ENCODE measurements at regions not wholly inside any gene's neighbourhood (a gene's known extent, or its start where the extent isn't known, plus 50 kb on each side); places are given as distances from the start of the nearest gene placed in this dataset.

GRCh38 chr6:30396833-30397479, 52.0 kb downstream of the RPP21 start:
- intact Hi-C loops (cut with DNase I): loop anchor here (2.0 kb wide), 1 partner anchor 40 kb away; no protein-coding TSS in a partner anchor
- peak; percentile 94 for DNase-seq (ENCODE audit: missing footprints)
- ATAC-seq: peak; percentile 92

GRCh38 chr6:30397697-30398096, 52.7 kb downstream of the RPP21 start:
- no peak for DNase-seq (ENCODE audit: missing footprints)
- intact Hi-C loops (cut with DNase I): loop anchor here (2.0 kb wide), 2 partner anchors 41 to 179 kb away; no protein-coding TSS in a partner anchor
- no peak for ATAC-seq

- intact Hi-C loops (cut with DNase I): loop anchor here (2.0 kb wide), 1 partner anchor 181 kb away; no protein-coding TSS in a partner anchor
- DNase-seq (ENCODE audit: missing footprints) (no peak), ATAC-seq (no peak)
Measured at GRCh38 chr6:30399390-30400058, 54.6 kb downstream of the RPP21 start.

GRCh38 chr6:30405934-30406333, 61.0 kb downstream of the RPP21 start:
- intact Hi-C loops (cut with DNase I): no loop called here
- no peak for ATAC-seq

DNA sequence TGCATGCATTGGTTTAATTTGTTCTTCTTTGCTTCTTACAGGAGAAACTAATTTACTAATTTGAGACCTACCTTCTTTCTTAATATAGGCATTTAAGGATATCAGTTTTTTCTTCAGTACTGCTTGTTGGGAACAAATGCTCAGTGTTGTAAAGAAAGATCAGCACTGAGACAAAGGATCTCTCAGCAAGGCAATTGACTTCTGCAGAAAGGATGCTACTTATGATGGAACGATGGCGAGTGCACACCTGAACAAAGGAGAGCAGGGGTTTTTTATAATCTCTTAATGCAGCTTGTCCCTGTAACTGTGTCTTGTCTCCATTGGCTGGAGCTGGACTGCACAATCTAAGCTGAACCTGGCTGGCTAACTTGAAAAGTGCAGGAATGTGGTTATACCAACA, 64.2 kb downstream of the RPP21 start:
- ATAC-seq: no peak
- intact Hi-C loops (cut with DNase I): no loop called here
- no peak for DNase-seq (ENCODE audit: missing footprints)

More at GRCh38 chr6:30405934-30406333, 61.0 kb downstream of the RPP21 start:
- no peak for DNase-seq (ENCODE audit: missing footprints)

DNA sequence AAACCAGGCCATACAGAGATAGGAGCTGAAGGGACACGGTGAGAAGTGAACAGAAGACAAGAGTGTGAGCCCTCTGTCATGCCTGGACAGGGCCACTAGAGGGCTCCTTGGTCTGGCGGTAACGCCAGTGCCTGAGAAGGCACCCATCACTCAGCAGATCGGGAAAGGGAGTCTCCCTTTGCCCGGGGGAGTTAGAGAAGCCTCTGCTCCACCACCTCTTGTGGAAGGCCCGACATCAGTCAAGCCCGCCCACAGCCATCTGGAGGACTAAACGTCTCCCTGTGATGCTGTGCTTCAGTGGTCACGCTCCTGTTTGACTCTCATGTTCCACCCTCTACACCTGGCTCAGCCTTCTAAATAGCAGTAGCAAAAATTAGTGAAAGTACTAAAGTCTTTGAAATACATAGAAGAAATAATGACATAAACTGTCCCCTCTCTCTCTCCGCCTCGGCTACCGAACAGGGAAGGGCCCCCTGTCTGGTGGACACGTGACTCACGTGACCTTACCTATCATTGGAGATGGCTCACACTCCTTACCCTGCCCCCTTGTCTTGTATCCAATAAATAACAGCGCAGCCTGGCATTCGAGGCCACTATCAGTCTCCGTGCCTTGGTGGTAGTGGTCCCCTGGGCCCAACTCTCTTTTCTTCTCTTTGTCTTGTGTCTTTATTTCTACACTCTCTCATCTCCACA, 66.7 kb downstream of the RPP21 start:
- ATAC-seq (no peak), DNase-seq (ENCODE audit: missing footprints) (no peak)
- intact Hi-C loops (cut with DNase I): no loop called here

- intact Hi-C loops (cut with DNase I): no loop called here
- DNase-seq (ENCODE audit: missing footprints): no peak
- ATAC-seq: no peak
Measured at GRCh38 chr6:30418448-30418847, 70.9 kb upstream of the HLA-E start.

DNA sequence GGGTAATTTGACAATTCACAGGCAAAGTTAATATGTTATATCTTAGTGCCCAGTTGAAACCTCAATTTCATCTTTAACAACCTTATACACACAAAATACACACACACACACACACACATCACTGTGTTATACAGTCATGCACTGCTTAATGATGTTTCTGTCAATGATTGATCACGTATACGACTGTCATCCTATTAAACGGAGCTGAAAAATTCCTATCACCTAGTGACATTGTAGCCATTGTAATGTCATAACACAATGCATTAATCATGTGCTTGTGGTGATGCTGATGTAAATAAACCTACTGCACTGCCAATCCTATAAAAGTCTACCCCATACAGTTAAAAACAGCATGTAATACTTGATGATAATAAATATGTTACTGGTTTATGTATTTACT, 64.8 kb upstream of the HLA-E start:
- intact Hi-C loops (cut with DNase I): no loop called here
- ATAC-seq (no peak), DNase-seq (ENCODE audit: missing footprints) (no peak)

All from Right ventricle myocardium inferior (tissue), 1 donor.